AML-193 (cell line): ENCODE measurements at regions not wholly inside any gene's neighbourhood (a gene's known extent, or its start where the extent isn't known, plus 50 kb on each side); places are given as distances from the start of the nearest gene placed in this dataset.
"Not testable (repeated sequence)": the region's sequence is repeated elsewhere in the genome, so short reads cannot be mapped to it uniquely, and the experiment has no call there.

ENCODE experiments used
- DNase-seq, 2 experiments: peaks; one replicate each; lab custom pipeline; 2025; lab: John Stamatoyannopoulos, UW

GRCh38 chr4:187125062-187125461 lies 401.4 kb upstream of the FAT1 start:
- no peak for DNase-seq

- no peak for DNase-seq
Measured at GRCh38 chr4:187127456-187127855, 403.8 kb upstream of the FAT1 start.

- DNase-seq: no peak
Measured at GRCh38 chr4:187128222-187128621, 404.6 kb upstream of the FAT1 start.

GRCh38 chr4:187128976-187129375 lies 405.3 kb upstream of the FAT1 start:
- DNase-seq: no peak

GRCh38 chr4:187131826-187132225 lies 408.2 kb upstream of the FAT1 start:
- not testable (repeated sequence) for DNase-seq

GRCh38 chr4:187135878-187136277 lies 412.2 kb upstream of the FAT1 start:
- no peak for DNase-seq

- DNase-seq: no peak
Measured at GRCh38 chr4:187139141-187139540, 415.5 kb upstream of the FAT1 start.

- DNase-seq: no peak
Measured at GRCh38 chr4:187141101-187141500, 417.4 kb upstream of the FAT1 start.

GRCh38 chr4:187149229-187149945 lies 425.7 kb upstream of the FAT1 start:
- no peak for DNase-seq

GRCh38 chr4:187157380-187157958 lies 433.8 kb upstream of the FAT1 start:
- DNase-seq: no peak

GRCh38 chr4:187158003-187158402 lies 434.3 kb upstream of the FAT1 start:
- no peak for DNase-seq

GRCh38 chr4:187160486-187160885 lies 436.8 kb upstream of the FAT1 start:
- DNase-seq: no peak

- no peak for DNase-seq
Measured at GRCh38 chr4:187166886-187167512, 443.3 kb upstream of the FAT1 start.

- no peak for DNase-seq
Measured at GRCh38 chr4:187171706-187172339, 448.2 kb upstream of the FAT1 start.

- no peak for DNase-seq
Measured at GRCh38 chr4:187172340-187172761, 448.7 kb upstream of the FAT1 start.

- DNase-seq: no peak
Measured at GRCh38 chr4:187174749-187175148, 451.1 kb upstream of the FAT1 start.

GRCh38 chr4:187175197-187175596 lies 451.5 kb upstream of the FAT1 start:
- no peak for DNase-seq

- no peak for DNase-seq
Measured at GRCh38 chr4:187176261-187176910, 452.7 kb upstream of the FAT1 start.

- DNase-seq: no peak
Measured at GRCh38 chr4:187178084-187178483, 454.4 kb upstream of the FAT1 start.

- DNase-seq: no peak
Measured at GRCh38 chr4:187178587-187178986, 454.9 kb upstream of the FAT1 start.

- no peak for DNase-seq
Measured at GRCh38 chr4:187179086-187180058, 455.7 kb upstream of the FAT1 start.
